Right hindlimb (tissue), 1 donor: ENCODE measurements at regions not wholly inside any gene's neighbourhood (a gene's known extent, or its start where the extent isn't known, plus 50 kb on each side); places are given as distances from the start of the nearest gene placed in this dataset.

Experiments used
- DNase-seq: peaks from one replicate; pipeline ENCODE4 v3.0.0-alpha.2; 2018

- DNase-seq: no peak
Observed at GRCh38 chr3:69435274-69436265, 49.7 kb upstream of the FRMD4B start.
